NCI-H446 treated with DMSO at 0.1 percent for 48 hours (cell line): ENCODE measurements at regions not wholly inside any gene's neighbourhood (a gene's known extent, or its start where the extent isn't known, plus 50 kb on each side); places are given as distances from the start of the nearest gene placed in this dataset.
"Not testable (repeated sequence)": the region's sequence is repeated elsewhere in the genome, so short reads cannot be mapped to it uniquely, and the experiment has no call there.

ENCODE experiments used
- DNase-seq: peaks from one replicate; lab custom pipeline; 2025; lab: John Stamatoyannopoulos, UW

GRCh38 chr13:33411312-33411711 is 125.8 kb upstream of the STARD13 start:
- DNase-seq: no peak

GRCh38 chr13:33415822-33416221 is 130.3 kb upstream of the STARD13 start:
- no peak for DNase-seq

GRCh38 chr13:33418224-33418953 is 132.8 kb upstream of the STARD13 start:
- DNase-seq: not testable (repeated sequence)

GRCh38 chr13:33420117-33420516 is 134.6 kb upstream of the STARD13 start:
- DNase-seq: not testable (repeated sequence)

- no peak for DNase-seq
Observed at GRCh38 chr13:33426131-33426530, 140.6 kb upstream of the STARD13 start.

GRCh38 chr13:33433316-33433715 is 147.8 kb upstream of the STARD13 start:
- no peak for DNase-seq

DNA sequence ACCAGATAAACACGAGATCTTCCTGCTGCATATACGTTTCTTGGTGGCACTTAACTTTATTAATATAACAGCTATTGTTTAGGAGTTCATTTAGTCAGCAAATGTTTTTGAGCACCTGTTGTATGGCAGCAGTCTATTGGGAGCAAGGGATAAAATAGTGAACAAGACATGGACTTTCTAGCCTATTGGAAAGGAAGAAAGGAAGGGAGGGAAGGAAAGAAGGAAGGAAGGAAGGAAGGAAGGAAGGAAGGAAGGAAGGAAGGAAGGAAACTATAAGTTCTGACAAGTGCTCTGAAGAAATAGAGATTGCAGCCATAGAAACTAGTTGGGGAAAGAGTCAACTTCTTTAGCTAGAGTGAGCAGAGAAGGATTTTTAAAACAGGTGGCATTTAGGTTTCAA is 149.1 kb upstream of the STARD13 start:
- DNase-seq: no peak

- DNase-seq: no peak
Observed at GRCh38 chr13:33435207-33435606, 149.7 kb upstream of the STARD13 start.

DNA sequence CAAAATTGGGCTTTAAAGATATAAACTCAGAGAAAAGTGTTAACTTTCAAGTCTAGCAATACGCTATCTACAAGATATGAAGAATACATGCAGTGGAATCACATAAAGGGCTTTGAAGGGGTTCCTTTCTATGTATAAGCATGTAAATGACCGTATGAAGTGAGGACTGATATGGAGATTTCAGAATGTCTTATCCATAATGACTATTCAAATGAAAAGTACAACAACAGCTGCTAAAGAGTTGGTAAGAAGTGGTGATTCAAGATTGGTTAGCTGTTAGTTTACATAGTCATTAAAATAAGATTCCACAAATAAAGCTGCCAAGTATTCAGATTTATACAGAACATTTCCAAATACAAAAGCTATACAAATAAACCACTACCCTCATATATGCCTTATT is 153.4 kb upstream of the STARD13 start:
- no peak for DNase-seq

GRCh38 chr13:33441015-33441414 is 155.5 kb upstream of the STARD13 start:
- DNase-seq: no peak

DNA sequence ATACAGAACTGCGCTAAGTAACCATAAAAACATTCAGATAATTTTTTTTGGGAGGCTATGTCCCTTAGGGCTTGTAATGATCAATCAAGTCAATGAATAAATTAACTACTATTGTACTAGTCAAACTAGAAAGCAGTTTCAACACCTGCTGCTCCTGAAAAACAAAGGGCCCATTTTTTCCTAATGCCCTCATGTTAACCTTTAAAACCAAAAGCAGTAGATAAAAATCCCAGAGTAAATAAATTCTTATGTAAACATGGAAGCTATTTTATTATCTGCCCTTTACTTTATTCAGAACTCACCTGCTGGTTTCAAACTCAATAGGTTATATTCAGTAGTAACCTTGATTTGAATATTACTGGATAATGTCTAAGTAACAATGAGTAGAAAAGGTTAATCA is 159.5 kb upstream of the STARD13 start:
- no peak for DNase-seq

GRCh38 chr13:33445476-33445875 is 159.9 kb upstream of the STARD13 start:
- DNase-seq: no peak

DNA sequence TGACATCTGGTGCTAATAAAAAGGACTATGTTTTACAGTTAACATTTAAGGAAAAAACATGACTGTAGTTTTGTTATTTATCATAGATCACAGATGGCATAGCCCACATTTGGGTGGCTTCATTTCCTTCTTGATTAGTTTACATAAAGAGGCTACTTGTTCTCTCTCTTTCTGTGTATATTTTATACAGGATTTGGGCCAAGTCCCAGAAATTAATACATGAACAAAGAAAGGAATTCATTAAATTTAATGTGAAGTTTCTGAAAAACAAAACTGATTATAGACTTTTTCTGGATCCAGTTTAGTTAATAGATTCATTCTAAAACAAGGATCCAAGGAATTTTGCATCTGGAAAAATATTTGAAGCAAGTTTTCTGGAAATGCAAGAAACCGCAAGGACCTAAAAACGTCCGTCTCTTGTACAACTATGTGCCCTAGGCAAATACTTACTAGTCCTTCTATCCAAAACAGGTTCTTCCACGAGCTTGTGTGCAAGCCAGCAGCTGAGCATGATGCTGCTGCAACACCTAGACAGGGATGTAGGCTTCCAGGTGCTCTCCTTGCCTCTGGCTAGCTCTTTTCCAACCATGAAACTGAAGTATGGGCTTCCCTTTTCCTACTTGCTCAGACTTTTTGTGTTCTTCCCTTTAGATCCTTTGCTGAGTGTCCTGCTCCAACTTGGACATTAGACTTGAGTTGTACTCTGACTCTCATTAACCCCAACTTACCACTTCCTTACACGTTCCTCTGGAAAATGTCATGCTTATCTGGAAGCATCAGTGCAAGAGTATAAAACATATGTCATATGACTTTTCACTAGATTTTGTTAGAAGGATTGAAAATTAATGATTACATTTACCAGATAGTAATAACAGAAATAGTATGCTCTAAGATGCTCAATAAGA is 161.5 kb upstream of the STARD13 start:
- DNase-seq: peak; percentile 76

GRCh38 chr13:33448889-33449288 is 163.3 kb upstream of the STARD13 start:
- no peak for DNase-seq

DNA sequence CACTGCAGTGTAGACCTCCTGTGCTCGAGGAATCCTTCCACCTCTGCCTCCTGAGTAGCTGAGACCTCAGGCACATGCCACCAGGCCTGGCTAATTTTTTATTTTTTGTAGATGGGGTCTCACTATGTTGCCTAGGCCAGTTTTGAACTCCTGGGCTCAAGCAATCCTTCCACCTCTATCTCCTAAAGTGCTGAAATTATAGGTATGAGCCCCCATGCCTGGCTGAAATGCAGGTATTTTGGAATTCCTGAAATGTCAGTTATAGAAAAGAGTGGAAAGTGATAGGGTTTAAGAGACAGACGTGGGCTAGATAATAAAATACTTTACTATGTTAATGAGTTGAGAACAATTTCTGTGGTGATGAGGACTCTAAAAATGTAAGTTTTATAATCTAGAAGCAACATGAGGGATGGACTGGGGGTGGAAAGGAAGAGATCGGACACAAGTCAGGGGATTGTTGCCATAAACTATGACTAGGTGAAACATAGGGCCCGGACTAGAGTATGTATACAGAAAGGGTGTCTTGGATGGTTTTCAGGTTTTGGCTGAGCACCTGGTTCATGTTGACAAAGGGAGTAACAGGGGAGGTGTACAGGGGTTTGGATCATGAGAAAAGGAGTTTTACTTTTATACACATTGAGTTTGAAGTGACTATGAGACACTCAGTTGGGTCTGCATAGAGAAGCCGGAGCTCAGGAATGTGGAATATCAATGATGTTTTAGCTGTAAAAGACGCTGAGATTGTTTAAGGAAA is 165.6 kb upstream of the STARD13 start:
- no peak for DNase-seq

DNA sequence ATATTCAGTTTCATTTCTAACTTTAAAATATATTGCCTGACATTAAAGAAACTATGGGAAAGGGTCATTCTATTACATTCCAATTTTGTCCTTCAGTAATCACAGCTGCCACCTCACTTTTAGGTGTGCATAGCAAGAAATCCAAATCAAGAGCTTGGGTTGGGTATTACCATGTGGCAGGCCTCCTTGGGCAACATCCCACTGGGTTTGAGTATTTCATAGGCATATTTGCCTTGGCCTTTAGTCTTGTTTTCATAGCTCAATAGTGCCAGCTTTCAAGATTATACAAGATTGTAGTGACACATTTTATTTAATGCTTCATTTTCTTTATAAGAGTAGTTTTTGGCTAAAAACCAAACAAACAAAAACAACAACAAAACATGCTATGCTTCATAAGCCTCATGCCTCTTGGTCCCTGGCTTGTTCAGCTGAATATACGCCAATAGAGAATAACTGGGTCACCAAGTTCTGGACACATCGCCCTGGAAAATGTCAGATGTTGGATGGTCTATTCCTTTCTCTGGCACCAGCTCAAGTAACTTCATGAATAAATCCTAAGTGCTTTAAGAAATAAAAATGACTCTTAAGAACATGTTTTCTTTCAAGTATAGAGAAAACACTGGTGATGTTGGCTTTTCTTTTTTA is 167.4 kb upstream of the STARD13 start:
- DNase-seq: no peak

DNA sequence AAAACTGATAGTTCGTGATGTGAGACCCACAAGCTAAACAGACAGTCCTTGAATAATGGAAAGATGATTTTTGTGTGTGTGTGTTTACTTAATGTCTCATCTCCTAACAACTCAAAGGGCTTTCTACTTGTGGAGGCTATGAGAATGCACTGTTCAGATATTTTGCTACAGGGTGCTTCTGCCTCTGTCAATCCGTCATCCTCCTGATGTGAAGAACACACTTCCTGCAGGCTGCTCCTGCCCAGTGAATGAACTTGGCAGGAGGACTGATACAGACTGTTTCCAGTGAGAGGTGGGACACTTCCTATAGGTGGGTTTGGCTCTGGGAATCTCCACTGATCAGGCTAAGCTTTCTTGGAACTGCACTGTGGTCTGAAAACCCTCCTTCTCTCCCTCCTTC is 168.4 kb upstream of the STARD13 start:
- no peak for DNase-seq

DNA sequence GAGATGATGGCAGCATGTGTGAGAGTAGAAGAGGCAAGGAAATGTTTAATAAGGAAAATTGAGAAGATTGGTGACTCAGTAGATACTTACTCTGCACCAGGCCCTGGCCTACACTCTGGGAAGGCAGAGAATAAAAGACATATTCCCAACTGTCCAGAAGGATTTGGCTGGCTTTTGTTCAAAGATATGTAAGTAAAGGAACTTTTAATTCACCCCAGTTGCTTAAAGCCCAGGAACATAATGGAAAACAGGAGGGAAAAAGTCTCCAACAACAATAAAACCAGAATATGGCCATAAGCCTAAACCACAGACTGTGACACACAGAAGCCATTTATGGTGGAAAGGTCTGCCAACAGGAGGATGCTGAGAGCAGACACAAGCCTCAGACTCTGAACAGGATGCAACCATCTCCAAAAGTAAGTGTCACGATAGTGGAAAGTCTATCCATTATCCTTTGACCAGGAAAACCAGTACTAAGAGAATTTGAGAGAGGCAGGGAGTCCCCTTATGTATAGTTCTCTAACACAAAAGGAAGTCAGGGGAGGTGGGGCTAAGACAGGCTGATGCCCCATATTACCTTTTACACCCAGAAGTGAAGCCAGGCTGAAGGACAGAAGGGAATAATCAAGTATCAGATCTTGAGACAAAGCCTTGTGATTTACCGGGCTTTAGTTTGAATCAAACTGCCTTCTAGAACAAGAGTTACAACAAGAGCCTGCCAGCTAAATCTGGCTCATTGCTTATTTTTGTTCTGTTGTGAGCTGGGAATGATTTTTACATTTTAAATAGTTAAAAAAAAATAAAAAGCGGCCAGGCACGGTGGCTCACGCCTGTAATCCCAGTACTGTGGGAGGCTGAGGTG is 169.5 kb upstream of the STARD13 start:
- no peak for DNase-seq

DNA sequence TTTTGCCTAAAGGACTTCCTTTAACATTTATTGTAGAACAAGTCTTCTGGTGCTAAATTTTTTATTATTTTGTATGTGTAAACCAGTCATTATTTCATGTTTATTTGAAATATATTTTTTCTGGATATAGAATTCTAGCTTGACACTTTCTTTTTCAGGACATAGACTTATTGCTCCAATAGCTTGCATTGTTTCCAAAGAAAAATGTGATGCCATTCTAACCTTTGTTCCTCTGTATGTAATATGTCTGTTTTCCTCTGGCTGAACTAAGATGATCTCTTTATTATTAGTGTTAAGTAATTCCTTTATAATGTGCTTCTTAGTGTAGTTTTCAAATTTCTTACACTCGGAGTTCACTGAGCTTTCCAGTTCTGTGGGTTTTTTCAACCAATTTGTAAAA is 174.1 kb upstream of the STARD13 start:
- DNase-seq: no peak

DNA sequence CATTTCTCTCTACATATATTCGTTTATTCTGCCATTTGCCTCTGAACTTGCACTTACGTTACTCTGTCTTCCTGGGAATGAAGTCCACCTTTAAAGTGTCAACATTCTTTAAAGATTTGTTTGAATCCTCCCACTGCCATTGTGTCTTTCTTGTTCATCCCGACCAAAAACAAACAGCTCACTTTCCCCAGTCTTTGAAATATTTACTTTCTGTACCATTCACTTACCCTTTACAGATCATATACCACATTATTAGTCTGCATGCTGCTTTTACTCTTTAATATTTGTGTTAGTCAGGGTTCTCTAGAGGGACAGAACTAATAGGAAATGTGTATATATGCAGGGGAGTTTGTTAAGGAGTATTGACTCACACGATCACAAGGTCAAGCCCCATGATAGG is 176.6 kb upstream of the STARD13 start:
- no peak for DNase-seq

DNA sequence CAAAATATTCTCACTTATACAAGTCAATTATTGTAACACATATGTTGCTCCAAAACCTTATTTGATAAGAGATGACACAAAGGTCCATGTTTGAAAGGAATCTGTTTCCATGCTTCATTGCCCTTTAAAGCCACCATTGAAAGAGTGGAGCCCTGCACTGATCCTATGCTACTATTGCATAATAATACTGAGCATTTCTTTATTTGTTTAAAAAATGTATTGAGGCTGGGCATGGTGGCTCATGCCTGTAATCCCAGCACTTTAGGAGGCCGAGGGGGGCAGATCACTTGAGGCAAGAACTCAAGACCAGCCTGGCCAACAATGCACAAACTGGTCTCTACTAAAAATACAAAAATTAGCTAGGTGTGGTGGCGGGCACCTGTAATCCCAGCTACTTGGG is 178.8 kb upstream of the STARD13 start:
- DNase-seq: no peak
